Activated T-cell treated with anti-CD3 and anti-CD28 coated beads for 24 hours (primary cell): ENCODE measurements at regions not wholly inside any gene's neighbourhood (a gene's known extent, or its start where the extent isn't known, plus 50 kb on each side); places are given as distances from the start of the nearest gene placed in this dataset.

ENCODE experiments used
- DNase-seq: peaks from one replicate; pipeline ENCODE4 v3.0.0-alpha.2; 2020; ENCODE audit warnings: low read depth

GRCh38 chr15:98455904-98456303, 192.4 kb upstream of the IGF1R start:
- no peak for DNase-seq

DNA sequence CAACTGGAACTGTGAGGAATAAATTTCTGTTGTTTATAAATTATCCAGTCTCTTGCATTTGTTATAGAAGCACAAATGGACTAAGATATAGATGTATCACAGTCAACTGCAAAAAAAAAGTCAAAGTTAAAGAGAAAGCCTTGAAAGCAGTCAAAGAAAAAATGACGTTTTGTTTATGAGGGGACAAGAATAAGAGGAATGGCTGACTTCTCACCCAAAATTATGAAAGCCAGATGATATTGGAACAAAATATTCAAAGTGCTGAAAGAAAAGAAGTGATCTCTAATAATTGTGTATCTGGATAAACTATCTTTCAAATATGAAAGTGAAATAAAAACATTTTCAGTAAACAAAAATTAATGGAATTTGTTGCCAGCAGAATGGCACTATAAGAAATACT, 171.8 kb upstream of the IGF1R start:
- no peak for DNase-seq

GRCh38 chr15:98480844-98481243, 167.5 kb upstream of the IGF1R start:
- no peak for DNase-seq

GRCh38 chr15:98483575-98484130, 164.7 kb upstream of the IGF1R start:
- DNase-seq, result no peak

DNA sequence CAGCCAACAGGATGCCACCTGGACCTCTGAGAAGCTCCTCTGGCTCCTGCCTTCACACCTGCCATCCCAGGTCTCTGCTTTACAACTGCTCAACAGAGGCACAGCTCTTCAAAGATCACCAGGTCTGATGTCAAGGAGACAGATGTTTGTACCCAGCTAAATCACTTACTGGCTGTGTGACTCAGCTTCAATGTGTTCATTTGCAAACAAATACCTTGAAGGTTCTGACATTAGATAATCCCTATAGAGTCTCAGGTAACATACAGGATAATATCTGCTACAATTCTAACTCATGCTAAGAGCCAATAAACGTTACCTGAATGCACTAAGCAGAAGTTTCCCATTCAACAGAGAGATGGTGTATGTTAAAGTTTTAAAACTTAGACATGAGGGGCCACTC, 163.4 kb upstream of the IGF1R start:
- no peak for DNase-seq

DNA sequence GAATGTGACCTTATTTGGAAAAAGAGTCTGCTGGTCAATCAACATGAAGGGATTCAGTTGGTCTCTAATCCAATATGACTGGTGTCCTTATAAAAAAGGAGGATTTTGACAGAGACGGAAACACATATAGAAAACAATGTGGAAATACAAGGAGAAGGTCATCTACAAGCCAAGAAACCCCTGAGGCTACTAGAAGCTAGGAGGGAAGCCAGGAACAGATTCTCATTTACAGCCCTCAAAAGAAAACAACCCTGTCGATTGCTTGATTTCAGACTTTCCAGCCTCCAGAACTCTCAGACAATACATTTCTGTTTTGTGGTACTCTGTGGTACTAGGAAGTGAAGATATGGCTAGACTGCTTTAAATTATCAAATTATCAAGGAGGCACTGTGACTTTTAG, 162.9 kb upstream of the IGF1R start:
- DNase-seq, result no peak

DNA sequence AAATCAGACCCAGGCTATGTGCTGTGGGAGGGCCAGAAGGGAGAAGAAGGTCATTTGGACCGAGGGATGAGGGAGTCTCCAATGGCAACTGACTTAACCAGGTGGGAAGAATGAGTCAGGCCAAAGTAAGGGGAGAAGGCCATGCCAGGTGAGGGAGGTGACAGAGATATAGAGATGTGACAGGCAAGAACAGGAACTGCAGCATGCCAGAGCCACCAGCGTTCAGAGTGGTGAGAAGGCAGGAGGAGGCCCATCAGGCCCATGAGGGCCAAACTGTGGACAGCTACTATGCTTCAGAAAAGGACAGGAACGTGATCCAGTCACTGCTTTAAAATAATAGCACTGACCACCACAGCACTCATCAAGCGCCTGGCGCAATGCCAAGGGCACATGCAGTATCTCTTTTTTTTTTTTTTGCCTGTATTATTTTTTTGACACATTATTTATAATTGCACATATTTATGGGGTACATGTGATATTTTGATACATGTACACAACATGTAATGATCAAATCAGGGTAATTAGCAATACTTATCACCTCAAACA, 154.3 kb upstream of the IGF1R start:
- no peak for DNase-seq

GRCh38 chr15:98501192-98501591, 147.1 kb upstream of the IGF1R start:
- DNase-seq, result no peak

- DNase-seq, result no peak
These were observed 146.7 kb upstream of the IGF1R start for GRCh38 chr15:98501632-98502031.

GRCh38 chr15:98503970-98504369, 144.4 kb upstream of the IGF1R start:
- no peak for DNase-seq

DNA sequence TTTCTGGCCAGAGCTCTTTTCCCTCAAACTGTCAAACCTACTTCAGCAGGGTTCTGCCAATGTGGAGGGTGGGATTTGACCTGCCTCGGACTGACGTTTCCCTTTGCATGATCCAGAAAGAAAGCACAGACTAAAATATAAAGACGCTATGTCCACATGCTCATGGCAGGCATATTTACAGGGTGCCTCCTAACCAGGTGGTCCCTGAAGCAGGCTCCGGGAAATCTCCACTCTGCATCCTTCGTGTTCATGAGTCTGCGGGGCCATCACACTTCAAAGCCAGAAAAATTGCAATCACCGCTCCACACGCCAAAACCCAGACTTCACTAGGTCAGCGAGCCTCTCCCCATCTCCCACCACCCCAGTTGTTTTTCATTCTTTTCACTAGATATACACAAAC, 143.3 kb upstream of the IGF1R start:
- no peak for DNase-seq

DNA sequence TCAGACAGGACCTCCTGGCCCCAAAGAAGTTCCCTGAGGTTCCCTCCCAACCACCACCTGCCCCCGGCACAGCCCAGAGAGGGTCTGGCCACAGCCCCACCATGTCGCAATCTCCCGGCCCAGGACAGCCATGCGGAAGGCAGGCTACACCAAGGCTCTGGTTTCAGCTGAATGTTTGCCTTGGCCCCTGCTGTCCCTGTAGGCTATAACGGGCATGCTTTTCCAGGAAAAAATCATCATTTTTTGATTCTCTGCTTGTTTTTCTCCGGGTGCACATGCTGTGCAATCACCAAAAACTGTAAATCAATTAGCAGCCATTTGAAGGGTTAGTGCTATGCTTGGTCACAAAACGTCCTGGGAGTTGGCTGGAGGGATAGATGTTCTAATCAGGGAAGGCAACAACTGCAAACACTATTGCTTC, 142.7 kb upstream of the IGF1R start:
- no peak for DNase-seq

GRCh38 chr15:98506172-98506571, 142.2 kb upstream of the IGF1R start:
- no peak for DNase-seq

DNA sequence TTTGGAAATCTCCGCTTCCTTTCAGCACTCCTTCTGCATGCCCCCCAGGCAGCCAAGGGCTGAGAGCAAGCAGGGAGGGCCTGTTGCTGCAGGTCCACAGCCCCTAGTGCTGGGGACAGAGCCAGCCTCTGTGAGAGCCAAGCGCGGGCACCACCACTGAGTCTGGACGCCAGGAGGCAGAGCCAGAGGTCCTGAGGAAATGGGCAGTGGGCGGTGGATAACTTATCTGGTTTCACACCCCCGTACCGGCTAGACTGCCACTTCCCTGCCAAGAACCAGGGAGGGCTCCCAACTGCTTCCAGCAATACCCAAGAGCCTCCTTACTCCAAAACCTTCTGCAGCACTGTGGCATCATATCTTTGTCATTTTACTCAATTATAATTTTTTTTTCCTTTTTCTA, 141.6 kb upstream of the IGF1R start:
- DNase-seq, result no peak

GRCh38 chr15:98513428-98513986, 134.8 kb upstream of the IGF1R start:
- no peak for DNase-seq

DNA sequence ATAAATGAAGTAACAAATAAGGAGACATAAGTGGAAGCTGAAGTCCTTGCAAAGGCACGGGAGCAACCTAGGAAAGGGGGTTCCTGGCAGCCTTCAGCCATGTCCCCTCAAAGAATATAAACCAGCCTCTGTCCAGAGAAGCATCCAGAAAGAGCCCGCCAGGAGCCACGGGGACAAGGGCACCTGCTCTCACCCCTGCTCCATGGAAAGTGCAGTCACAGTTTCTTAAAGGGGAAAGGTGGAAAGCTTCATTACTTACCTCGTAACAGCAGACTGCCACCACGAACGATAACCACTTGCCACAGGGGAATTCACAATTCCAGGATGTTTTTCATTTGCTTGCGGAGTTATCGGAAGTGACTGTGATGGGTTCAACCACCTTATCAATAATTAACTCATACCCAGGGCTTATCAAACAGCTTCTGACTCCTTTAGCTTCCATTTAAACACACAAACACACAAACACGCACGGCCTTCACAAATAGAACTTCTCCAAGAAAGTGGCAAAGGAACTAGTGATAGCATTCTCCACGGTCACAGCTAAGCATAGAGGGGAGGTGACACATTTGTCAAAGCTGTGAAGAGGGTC, 134.2 kb upstream of the IGF1R start:
- no peak for DNase-seq

- peak; percentile 17 for DNase-seq
These were observed 129.3 kb upstream of the IGF1R start for GRCh38 chr15:98518823-98519561.

- DNase-seq, result no peak
These were observed 128.4 kb upstream of the IGF1R start for GRCh38 chr15:98519767-98520550.

DNA sequence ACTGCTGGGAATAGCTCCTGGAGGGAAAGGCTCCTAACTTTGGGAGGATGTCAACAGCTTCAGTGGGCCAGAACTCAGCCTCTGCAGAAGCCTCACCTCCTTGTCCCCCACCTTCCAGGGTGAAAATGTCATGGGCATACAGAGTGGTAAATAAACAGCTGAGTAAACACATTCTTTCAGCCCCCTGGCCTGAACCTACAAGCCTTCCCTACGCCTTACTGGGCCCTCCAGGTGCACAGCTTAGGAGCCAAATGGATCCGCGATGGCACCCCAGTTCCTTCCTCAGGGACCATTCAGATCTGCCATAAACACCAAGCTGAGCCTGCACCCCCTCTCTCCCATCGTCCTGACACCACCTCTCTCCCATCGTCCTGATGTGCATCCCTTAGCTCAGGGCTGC, 126.2 kb upstream of the IGF1R start:
- DNase-seq, result no peak

DNA sequence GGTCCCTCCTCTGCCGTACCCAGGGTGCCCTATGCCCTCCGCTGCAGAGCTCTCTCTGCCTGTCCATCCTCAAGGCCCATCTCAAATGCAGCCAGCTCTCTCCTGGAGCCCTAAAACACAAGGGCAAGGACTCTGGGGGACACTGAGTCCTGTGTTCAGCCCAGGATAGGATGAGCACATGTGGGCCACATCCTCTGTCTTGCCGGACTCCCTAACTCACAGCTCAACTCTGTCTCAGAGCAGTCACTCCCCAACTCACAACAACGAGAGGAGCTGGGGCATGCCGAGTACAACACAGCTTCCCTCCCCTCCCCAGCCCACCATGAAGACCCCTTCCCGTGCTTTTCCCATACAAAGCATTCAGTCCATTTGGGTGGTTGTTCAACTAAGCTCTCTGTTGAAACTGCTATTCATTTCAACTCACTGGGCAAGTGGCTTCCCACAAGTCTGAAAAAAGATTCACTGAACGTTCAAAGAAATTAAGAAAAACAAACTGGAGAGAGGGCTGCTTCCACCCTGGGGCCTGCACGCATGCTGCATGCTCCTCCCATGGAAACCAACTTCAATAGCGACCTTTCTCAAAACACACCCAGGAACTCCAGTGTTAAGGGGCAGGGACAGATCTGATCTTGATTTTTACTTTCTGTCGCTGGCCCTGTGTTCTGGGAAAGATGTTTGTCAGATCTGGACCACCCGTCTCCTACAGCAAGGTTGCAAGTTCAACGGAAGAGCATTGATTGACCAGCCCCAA, 124.3 kb upstream of the IGF1R start:
- no peak for DNase-seq

- DNase-seq, result no peak
These were observed 123.3 kb upstream of the IGF1R start for GRCh38 chr15:98524838-98525660.
